Subcutaneous abdominal adipose tissue (tissue), 5 donors: ENCODE measurements at regions not wholly inside any gene's neighbourhood (a gene's known extent, or its start where the extent isn't known, plus 50 kb on each side); places are given as distances from the start of the nearest gene placed in this dataset.

Experiments used
- H3K27ac ChIP-seq: one replicate; pipeline ENCODE4 v1.7.0; 2013; ENCODE audit warnings: low read depth, mild to moderate bottlenecking, inconsistent platforms, low read length, moderate library complexity
- H3K27me3 ChIP-seq, 5 donors: one replicate each; pipeline ENCODE4 v1.7.0; 2013; ENCODE audit warnings: low read length in 5 of 5, inconsistent platforms in 1 of 5; ENCODE audit not compliant: control insufficient read depth in 5 of 5, insufficient read depth in 4 of 5
- H3K36me3 ChIP-seq, 5 donors: one replicate each; pipeline ENCODE4 v1.7.0; 2013; ENCODE audit warnings: low read length in 5 of 5; ENCODE audit not compliant: control insufficient read depth in 5 of 5, insufficient read depth in 5 of 5
- H3K4me1 ChIP-seq, 5 donors: one replicate each; pipeline ENCODE4 v1.7.0; 2013; ENCODE audit warnings: low read length in 5 of 5, mild to moderate bottlenecking in 3 of 5, moderate library complexity in 1 of 5; ENCODE audit not compliant: control insufficient read depth in 5 of 5, insufficient read depth in 5 of 5
- H3K4me3 ChIP-seq, 5 donors: one replicate each; pipeline ENCODE4 v1.7.0; 2013; ENCODE audit warnings: low read length in 5 of 5, low read depth in 1 of 5
- H3K9ac ChIP-seq, 5 donors: one replicate each; pipeline ENCODE4 v1.7.0; 2013; ENCODE audit warnings: low read length in 5 of 5, mild to moderate bottlenecking in 4 of 5, moderate library complexity in 3 of 5
- H3K9me3 ChIP-seq, 5 donors: one replicate each; pipeline ENCODE4 v1.7.0; 2013; ENCODE audit warnings: low read length in 5 of 5; ENCODE audit not compliant: control insufficient read depth in 5 of 5
- donor health status: healthy.
- donor health status: healthy.
- donor health status: healthy.
- donor health status: healthy.
- donor health status: healthy.

GRCh38 chr1:218701131-218701530 is 356.0 kb downstream of the TGFB2 start:
- no peak overlapping the region for H3K9ac ChIP-seq
- H3K9me3 ChIP-seq, result no peaks in the 10 kb centered on the region
- H3K27ac ChIP-seq, result no peak overlapping the region
- H3K36me3 ChIP-seq, result no peaks in the 10 kb centered on the region
- peaks cover 0 to 11% (median 9%) of the 10 kb centered on the region in 5 donors for H3K4me1 ChIP-seq
- no peaks in the 10 kb centered on the region for H3K27me3 ChIP-seq
- H3K4me3 ChIP-seq, result no peak overlapping the region

GRCh38 chr1:218702775-218703174 is 357.6 kb downstream of the TGFB2 start:
- Histone ChIP-seq H3K36me3 (no peaks in the 10 kb centered on the region), H3K4me3 (no peak overlapping the region), H3K9me3 (no peaks in the 10 kb centered on the region), H3K4me1 (peaks cover 0 to 13% (median 12%) of the 10 kb centered on the region in 5 donors), H3K9ac (no peak overlapping the region), H3K27ac (no peak overlapping the region), H3K27me3 (no peaks in the 10 kb centered on the region)

- Histone ChIP-seq H3K27ac (no peak overlapping the region), H3K4me3 (no peak overlapping the region), H3K9me3 (no peaks in the 10 kb centered on the region), H3K4me1 (peaks cover 0 to 13% (median 12%) of the 10 kb centered on the region in 5 donors), H3K9ac (no peak overlapping the region), H3K36me3 (no peaks in the 10 kb centered on the region), H3K27me3 (no peaks in the 10 kb centered on the region)
Observed at GRCh38 chr1:218703836-218704235, 358.7 kb downstream of the TGFB2 start.

- H3K4me3 ChIP-seq, result no peak overlapping the region
- no peak overlapping the region for H3K27ac ChIP-seq
- H3K4me1 ChIP-seq, result peaks cover 0 to 13% (median 12%) of the 10 kb centered on the region in 5 donors
- H3K27me3 ChIP-seq, result no peaks in the 10 kb centered on the region
- H3K36me3 ChIP-seq, result no peaks in the 10 kb centered on the region
- no peak overlapping the region for H3K9ac ChIP-seq
- H3K9me3 ChIP-seq, result no peaks in the 10 kb centered on the region
Observed at GRCh38 chr1:218705391-218705790, 360.3 kb downstream of the TGFB2 start.

GRCh38 chr1:218705911-218706893 is 361.1 kb downstream of the TGFB2 start:
- H3K4me1 ChIP-seq, result peaks cover 0 to 15% (median 12%) of the 10 kb centered on the region in 5 donors
- no peak overlapping the region for H3K9ac ChIP-seq
- H3K9me3 ChIP-seq, result no peaks in the 10 kb centered on the region
- H3K27ac ChIP-seq, result no peak overlapping the region
- H3K27me3 ChIP-seq, result no peaks in the 10 kb centered on the region
- no peaks in the 10 kb centered on the region for H3K36me3 ChIP-seq
- H3K4me3 ChIP-seq, result no peak overlapping the region

GRCh38 chr1:218711001-218711400 is 365.9 kb downstream of the TGFB2 start:
- H3K9ac ChIP-seq, result no peak overlapping the region
- H3K4me3 ChIP-seq, result no peak overlapping the region
- peaks cover 0 to 19% (median 8%) of the 10 kb centered on the region in 5 donors for H3K4me1 ChIP-seq
- no peaks in the 10 kb centered on the region for H3K36me3 ChIP-seq
- no peak overlapping the region for H3K27ac ChIP-seq
- H3K9me3 ChIP-seq, result no peaks in the 10 kb centered on the region
- no peaks in the 10 kb centered on the region for H3K27me3 ChIP-seq

- Histone ChIP-seq H3K36me3 (no peaks in the 10 kb centered on the region), H3K4me1 (peaks cover 0 to 15% (median 5%) of the 10 kb centered on the region in 5 donors), H3K9ac (no peak overlapping the region), H3K9me3 (no peaks in the 10 kb centered on the region), H3K4me3 (peak overlapping the region in 1 of 5 donors; percentile 1), H3K27ac (no peak overlapping the region), H3K27me3 (no peaks in the 10 kb centered on the region)
Observed at GRCh38 chr1:218711884-218712674, 366.9 kb downstream of the TGFB2 start.

- no peaks in the 10 kb centered on the region for H3K9me3 ChIP-seq
- peak overlapping the region in 1 of 5 donors; percentile 25 for H3K9ac ChIP-seq
- H3K4me3 ChIP-seq, result no peak overlapping the region
- no peaks in the 10 kb centered on the region for H3K27me3 ChIP-seq
- no peaks in the 10 kb centered on the region for H3K36me3 ChIP-seq
- H3K4me1 ChIP-seq, result peaks cover 0 to 15% (median 5%) of the 10 kb centered on the region in 5 donors
- H3K27ac ChIP-seq, result no peak overlapping the region
Observed at GRCh38 chr1:218712677-218713076, 367.5 kb downstream of the TGFB2 start.

- H3K36me3 ChIP-seq, result no peaks in the 10 kb centered on the region
- H3K9me3 ChIP-seq, result no peaks in the 10 kb centered on the region
- no peak overlapping the region for H3K27ac ChIP-seq
- H3K4me1 ChIP-seq, result peaks cover 0 to 14% (median 5%) of the 10 kb centered on the region in 5 donors
- no peak overlapping the region for H3K9ac ChIP-seq
- H3K4me3 ChIP-seq, result no peak overlapping the region
- no peaks in the 10 kb centered on the region for H3K27me3 ChIP-seq
Observed at GRCh38 chr1:218715961-218716669, 371.0 kb downstream of the TGFB2 start.
